Activated CD4-positive, alpha-beta T cell treated with anti-CD3 and anti-CD28 coated beads, Interleukin-2, amount 50 U/mL, for 24 hours (primary cell): ENCODE measurements at regions not wholly inside any gene's neighbourhood (a gene's known extent, or its start where the extent isn't known, plus 50 kb on each side); places are given as distances from the start of the nearest gene placed in this dataset.

ENCODE experiments used
- DNase-seq, 2 donors: peaks; one replicate each; pipeline ENCODE4 v3.0.0-alpha.2; 2020; ENCODE audit warnings: low read depth in 1 of 2, low spot score in 1 of 2

- DNase-seq, result no peak
These were observed 323.7 kb downstream of the RPS24 start for GRCh38 chr10:78357141-78358063.

- DNase-seq, result no peak
These were observed 324.7 kb downstream of the RPS24 start for GRCh38 chr10:78358351-78358750.

GRCh38 chr10:78358982-78359381 lies 325.3 kb downstream of the RPS24 start:
- DNase-seq, result no peak

- DNase-seq, result no peak
These were observed 326.0 kb downstream of the RPS24 start for GRCh38 chr10:78359640-78360091.

- no peak for DNase-seq
These were observed 326.6 kb downstream of the RPS24 start for GRCh38 chr10:78360284-78360683.

GRCh38 chr10:78361031-78361430 lies 327.4 kb downstream of the RPS24 start:
- DNase-seq, result no peak

- no peak for DNase-seq
These were observed 328.9 kb downstream of the RPS24 start for GRCh38 chr10:78362406-78363022.

- DNase-seq, result no peak
These were observed 329.5 kb downstream of the RPS24 start for GRCh38 chr10:78363190-78363589.

GRCh38 chr10:78365694-78366093 lies 332.0 kb downstream of the RPS24 start:
- no peak for DNase-seq

GRCh38 chr10:78366663-78367411 lies 333.2 kb downstream of the RPS24 start:
- no peak for DNase-seq

- DNase-seq, result no peak
These were observed 334.1 kb downstream of the RPS24 start for GRCh38 chr10:78367751-78368150.

- DNase-seq, result no peak
These were observed 337.5 kb downstream of the RPS24 start for GRCh38 chr10:78371136-78371535.

- DNase-seq, result no peak
These were observed 339.1 kb downstream of the RPS24 start for GRCh38 chr10:78372806-78373205.

GRCh38 chr10:78374331-78375028 lies 340.8 kb downstream of the RPS24 start:
- no peak for DNase-seq

GRCh38 chr10:78375854-78376785 lies 342.5 kb downstream of the RPS24 start:
- no peak for DNase-seq

GRCh38 chr10:78377356-78377755 lies 343.7 kb downstream of the RPS24 start:
- DNase-seq, result no peak

GRCh38 chr10:78378192-78378591 lies 344.5 kb downstream of the RPS24 start:
- DNase-seq, result no peak

GRCh38 chr10:78381107-78381506 lies 347.4 kb downstream of the RPS24 start:
- DNase-seq, result no peak

- DNase-seq, result no peak
These were observed 348.4 kb downstream of the RPS24 start for GRCh38 chr10:78382047-78382446.

- DNase-seq, result no peak
These were observed 349.1 kb downstream of the RPS24 start for GRCh38 chr10:78382772-78383171.
